ENCODE measurements at regions not wholly inside any gene's neighbourhood (a gene's known extent, or its start where the extent isn't known, plus 50 kb on each side); places are given as distances from the start of the nearest gene placed in this dataset.

GRCh38 chr6:26157251-26158075 lies 70.2 kb downstream of the HFE start:
- Mint-ChIP-seq H3K27ac (ENCODE audit: unreplicated experiment) (peak overlapping the region; percentile 99), H3K27me3 (ENCODE audit: low read depth) (no peaks in the 10 kb centered on the region), H3K4me1 (ENCODE audit: low read depth) (peaks cover 40% of the 10 kb centered on the region), H3K36me3 (ENCODE audit: low read depth) (no peaks in the 10 kb centered on the region), H3K9me3 (ENCODE audit: low read depth) (no peaks in the 10 kb centered on the region), H3K4me3 (ENCODE audit: unreplicated experiment) (peak overlapping the region; percentile 78)
- no peak for TF ChIP-seq CTCF (IDR thresholded peaks at IDR 0.05)
- no peak for DNase-seq (ENCODE audit: low spot score)

GRCh38 chr6:26158076-26158580 lies 70.9 kb downstream of the HFE start:
- Mint-ChIP-seq H3K27me3 (ENCODE audit: low read depth) (no peaks in the 10 kb centered on the region), H3K27ac (ENCODE audit: unreplicated experiment) (peak overlapping the region; percentile 99), H3K36me3 (ENCODE audit: low read depth) (no peaks in the 10 kb centered on the region), H3K4me1 (ENCODE audit: low read depth) (peaks cover 40% of the 10 kb centered on the region), H3K9me3 (ENCODE audit: low read depth) (no peaks in the 10 kb centered on the region), H3K4me3 (ENCODE audit: unreplicated experiment) (peak overlapping the region; percentile 78)
- no peak for TF ChIP-seq CTCF (IDR thresholded peaks at IDR 0.05)
- no peak for DNase-seq (ENCODE audit: low spot score)

- Mint-ChIP-seq H3K9me3 (ENCODE audit: low read depth) (no peaks in the 10 kb centered on the region), H3K27ac (ENCODE audit: unreplicated experiment) (peak overlapping the region; percentile 99), H3K27me3 (ENCODE audit: low read depth) (no peaks in the 10 kb centered on the region), H3K4me1 (ENCODE audit: low read depth) (peaks cover 40% of the 10 kb centered on the region), H3K4me3 (ENCODE audit: unreplicated experiment) (peak overlapping the region; percentile 78), H3K36me3 (ENCODE audit: low read depth) (no peaks in the 10 kb centered on the region)
- no peak for DNase-seq (ENCODE audit: low spot score)
- TF ChIP-seq CTCF (IDR thresholded peaks at IDR 0.05) = no peak
These were observed 71.5 kb downstream of the HFE start for GRCh38 chr6:26158581-26159356.

- DNase-seq (ENCODE audit: low spot score) = no peak
- Mint-ChIP-seq H3K4me1 (ENCODE audit: low read depth) (peaks cover 40% of the 10 kb centered on the region), H3K27ac (ENCODE audit: unreplicated experiment) (peak overlapping the region; percentile 99), H3K27me3 (ENCODE audit: low read depth) (no peaks in the 10 kb centered on the region), H3K4me3 (ENCODE audit: unreplicated experiment) (peak overlapping the region; percentile 78), H3K9me3 (ENCODE audit: low read depth) (no peaks in the 10 kb centered on the region), H3K36me3 (ENCODE audit: low read depth) (no peaks in the 10 kb centered on the region)
- TF ChIP-seq CTCF (IDR thresholded peaks at IDR 0.05) = no peak
These were observed 72.4 kb downstream of the HFE start for GRCh38 chr6:26159357-26160273.
